ENCODE measurements at regions not wholly inside any gene's neighbourhood (a gene's known extent, or its start where the extent isn't known, plus 50 kb on each side); places are given as distances from the start of the nearest gene placed in this dataset.
"Not testable (repeated sequence)": the region's sequence is repeated elsewhere in the genome, so short reads cannot be mapped to it uniquely, and the experiment has no call there.

- no peak for TF ChIP-seq POLR2AphosphoS5 (IDR thresholded peaks at IDR 0.05)
- TF ChIP-seq POLR2A (IDR thresholded peaks at IDR 0.05): no peak
- TF ChIP-seq EP300 (IDR thresholded peaks at IDR 0.05): no peak
- TF ChIP-seq, protein P1, sequence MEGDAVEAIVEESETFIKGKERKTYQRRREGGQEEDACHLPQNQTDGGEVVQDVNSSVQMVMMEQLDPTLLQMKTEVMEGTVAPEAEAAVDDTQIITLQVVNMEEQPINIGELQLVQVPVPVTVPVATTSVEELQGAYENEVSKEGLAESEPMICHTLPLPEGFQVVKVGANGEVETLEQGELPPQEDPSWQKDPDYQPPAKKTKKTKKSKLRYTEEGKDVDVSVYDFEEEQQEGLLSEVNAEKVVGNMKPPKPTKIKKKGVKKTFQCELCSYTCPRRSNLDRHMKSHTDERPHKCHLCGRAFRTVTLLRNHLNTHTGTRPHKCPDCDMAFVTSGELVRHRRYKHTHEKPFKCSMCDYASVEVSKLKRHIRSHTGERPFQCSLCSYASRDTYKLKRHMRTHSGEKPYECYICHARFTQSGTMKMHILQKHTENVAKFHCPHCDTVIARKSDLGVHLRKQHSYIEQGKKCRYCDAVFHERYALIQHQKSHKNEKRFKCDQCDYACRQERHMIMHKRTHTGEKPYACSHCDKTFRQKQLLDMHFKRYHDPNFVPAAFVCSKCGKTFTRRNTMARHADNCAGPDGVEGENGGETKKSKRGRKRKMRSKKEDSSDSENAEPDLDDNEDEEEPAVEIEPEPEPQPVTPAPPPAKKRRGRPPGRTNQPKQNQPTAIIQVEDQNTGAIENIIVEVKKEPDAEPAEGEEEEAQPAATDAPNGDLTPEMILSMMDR (IDR thresholded peaks at IDR 0.05): no peak
- ATAC-seq: no peak
Measured at GRCh38 chr5:54792611-54793404, 192.6 kb downstream of the ESM1 start.

GRCh38 chr5:54787910-54788309 lies 197.5 kb downstream of the ESM1 start:
- not testable (repeated sequence) for H3K9me3 ChIP-seq, H3K27me3 ChIP-seq, H3K4me3 ChIP-seq, ATAC-seq, H3K4me1 ChIP-seq, H3K36me3 ChIP-seq, H3K27ac ChIP-seq
- 60 to 94% methylated on average over 3 of the region's 3 CpGs for WGBS, 2 donors (ENCODE audit: low coverage in 1 of 2)

More at GRCh38 chr5:54792611-54793404, 192.6 kb downstream of the ESM1 start:
- H3K27me3 ChIP-seq: no peaks in the 10 kb centered on the region
- H3K27ac ChIP-seq: no peak overlapping the region
- no peaks in the 10 kb centered on the region for H3K4me1 ChIP-seq
- WGBS, 2 donors (ENCODE audit: low coverage in 1 of 2): 20 to 63% methylated on average over 1 to 2 of the region's 2 CpGs
- H3K4me3 ChIP-seq: no peak overlapping the region
- H3K36me3 ChIP-seq: no peaks in the 10 kb centered on the region
- no peaks in the 10 kb centered on the region for H3K9me3 ChIP-seq

DNA sequence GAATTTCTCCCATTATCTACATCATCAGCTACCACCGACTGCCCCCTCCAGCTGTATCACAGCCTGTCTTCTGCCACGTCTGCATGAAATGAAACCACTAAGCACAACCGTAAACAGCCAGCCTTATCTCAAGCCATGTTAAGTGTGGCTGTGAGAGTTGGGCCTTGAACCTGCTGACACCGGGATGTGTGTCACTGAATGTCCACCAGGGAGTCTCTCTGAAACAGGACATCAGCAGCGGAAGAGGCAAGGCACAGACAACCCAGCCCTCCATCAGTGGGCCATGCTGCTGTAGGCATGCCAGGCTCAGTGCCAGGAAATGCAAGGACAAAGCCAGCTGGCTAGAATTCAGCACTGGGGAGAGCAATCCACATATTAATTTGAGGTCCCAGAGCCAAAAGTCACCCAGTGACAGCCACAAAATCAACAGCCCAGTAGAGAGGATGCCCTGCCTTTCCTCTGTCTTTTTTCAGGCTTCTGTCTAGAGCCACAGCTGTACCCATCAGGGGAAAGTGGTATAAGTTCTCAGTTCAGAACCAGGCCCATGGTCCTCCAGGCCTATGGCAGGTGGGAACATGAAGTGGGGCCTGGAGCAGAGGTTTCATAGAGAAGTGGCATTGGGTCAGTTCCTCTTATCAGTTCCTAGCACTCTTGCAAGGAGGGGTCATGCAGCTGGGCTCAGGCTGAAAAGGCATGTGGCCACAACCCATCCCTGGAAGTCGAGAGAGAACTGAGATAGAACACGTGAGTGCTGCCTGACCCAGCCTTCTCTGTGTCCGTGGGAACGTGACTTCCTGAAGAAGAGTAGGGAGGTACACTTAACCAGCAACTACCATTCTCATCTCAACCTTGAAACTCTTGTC lies 199.4 kb downstream of the ESM1 start:
- Histone ChIP-seq H3K27ac (no peak overlapping the region), H3K9me3 (no peaks in the 10 kb centered on the region), H3K36me3 (no peaks in the 10 kb centered on the region), H3K27me3 (no peaks in the 10 kb centered on the region), H3K4me1 (peaks cover 0 to 9% (median 0%) of the 10 kb centered on the region in 3 donors), H3K4me3 (no peak overlapping the region)
- TF ChIP-seq POLR2AphosphoS5 (IDR thresholded peaks at IDR 0.05) (no peak), POLR2A (IDR thresholded peaks at IDR 0.05) (no peak)
- TF ChIP-seq, protein P1 (IDR thresholded peaks at IDR 0.05): no peak
- peak; percentile 58 for ATAC-seq
- 60 to 75% methylated on average over 2 to 7 of the region's 9 CpGs for WGBS, 2 donors (ENCODE audit: low coverage in 1 of 2)

DNA sequence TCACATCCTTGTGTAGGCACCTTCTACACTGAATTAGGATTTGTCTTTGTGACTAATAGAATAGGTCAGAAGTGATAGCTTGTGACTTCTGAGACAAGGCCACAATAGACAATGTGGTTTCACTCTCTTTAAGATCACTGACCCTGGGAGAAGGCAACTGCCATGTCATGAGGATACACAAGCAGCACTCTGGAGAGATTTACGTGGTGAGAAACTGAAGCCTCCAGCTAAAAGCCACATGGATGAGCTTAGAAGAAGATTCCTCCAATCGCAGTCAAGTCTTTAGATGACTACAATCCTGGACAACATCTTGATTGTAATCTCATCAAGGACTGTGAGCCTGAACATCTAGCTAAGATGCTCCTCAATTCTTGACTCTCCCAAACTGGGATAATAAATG lies 206.6 kb downstream of the ESM1 start:
- TF ChIP-seq POLR2A (IDR thresholded peaks at IDR 0.05): no peak
- no peak for TF ChIP-seq EP300 (IDR thresholded peaks at IDR 0.05)
- TF ChIP-seq, protein P1 (IDR thresholded peaks at IDR 0.05): no peak
- no peak for TF ChIP-seq POLR2AphosphoS5 (IDR thresholded peaks at IDR 0.05)
- H3K27me3 ChIP-seq: no peaks in the 10 kb centered on the region
- H3K4me3 ChIP-seq: no peak overlapping the region
- no peaks in the 10 kb centered on the region for H3K36me3 ChIP-seq
- peaks cover 0 to 6% (median 0%) of the 10 kb centered on the region in 3 donors for H3K4me1 ChIP-seq
- ATAC-seq: no peak
- no peaks in the 10 kb centered on the region for H3K9me3 ChIP-seq
- no peak overlapping the region for H3K27ac ChIP-seq
- WGBS, 2 donors (ENCODE audit: low coverage in 1 of 2): 92 to 96% methylated on average over 2 of the region's 2 CpGs

DNA sequence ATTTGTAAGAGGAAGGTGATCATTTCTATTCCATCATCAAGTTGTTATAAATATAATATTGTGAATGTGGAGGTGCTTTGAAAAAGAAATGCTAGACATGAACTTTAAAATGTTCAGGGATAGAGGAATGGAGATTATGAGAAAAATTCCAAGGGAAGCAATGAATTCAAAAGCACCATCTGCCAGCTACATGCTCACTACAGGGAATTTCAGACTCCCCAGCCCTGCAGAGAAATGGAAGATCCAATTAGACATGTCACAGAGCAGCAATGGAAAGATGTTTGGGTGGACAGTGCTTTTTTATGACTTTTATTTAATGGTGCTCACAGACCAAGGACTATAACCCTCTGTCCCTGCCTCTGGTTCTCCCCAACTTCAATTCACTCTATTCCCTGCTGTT lies 209.7 kb downstream of the ESM1 start:
- H3K9me3 ChIP-seq: no peaks in the 10 kb centered on the region
- TF ChIP-seq EP300 (IDR thresholded peaks at IDR 0.05) (no peak), POLR2AphosphoS5 (IDR thresholded peaks at IDR 0.05) (no peak), POLR2A (IDR thresholded peaks at IDR 0.05) (no peak)
- TF ChIP-seq, protein P1 (IDR thresholded peaks at IDR 0.05): no peak
- no peaks in the 10 kb centered on the region for H3K36me3 ChIP-seq
- no peak for ATAC-seq
- H3K4me1 ChIP-seq: peaks cover 0 to 6% (median 0%) of the 10 kb centered on the region in 3 donors
- H3K27ac ChIP-seq: no peak overlapping the region
- no peaks in the 10 kb centered on the region for H3K27me3 ChIP-seq
- H3K4me3 ChIP-seq: no peak overlapping the region
